Tibial nerve (tissue), 3 donors: ENCODE measurements at regions not wholly inside any gene's neighbourhood (a gene's known extent, or its start where the extent isn't known, plus 50 kb on each side); places are given as distances from the start of the nearest gene placed in this dataset.

ENCODE experiments used
- CTCF ChIP-seq, 5 experiments: fragments of 200-600 bp in 3 of 5; fragments of 450-650 bp in 2 of 5; sonication (generic) in 3 of 5; IDR thresholded peaks; one replicate each; pipeline ENCODE4 v1.5.1; 2016 to 2019; ENCODE audit warnings: antibody characterized with exemption in 5 of 5, mild to moderate bottlenecking in 3 of 5, moderate library complexity in 2 of 5
- POLR2A ChIP-seq, 2 donors: fragments of 450-650 bp; IDR thresholded peaks; one replicate each; pipeline ENCODE4 v1.6.1; 2017; ENCODE audit warnings: antibody characterized with exemption in 2 of 2, mild to moderate bottlenecking in 2 of 2, moderate library complexity in 2 of 2

DNA sequence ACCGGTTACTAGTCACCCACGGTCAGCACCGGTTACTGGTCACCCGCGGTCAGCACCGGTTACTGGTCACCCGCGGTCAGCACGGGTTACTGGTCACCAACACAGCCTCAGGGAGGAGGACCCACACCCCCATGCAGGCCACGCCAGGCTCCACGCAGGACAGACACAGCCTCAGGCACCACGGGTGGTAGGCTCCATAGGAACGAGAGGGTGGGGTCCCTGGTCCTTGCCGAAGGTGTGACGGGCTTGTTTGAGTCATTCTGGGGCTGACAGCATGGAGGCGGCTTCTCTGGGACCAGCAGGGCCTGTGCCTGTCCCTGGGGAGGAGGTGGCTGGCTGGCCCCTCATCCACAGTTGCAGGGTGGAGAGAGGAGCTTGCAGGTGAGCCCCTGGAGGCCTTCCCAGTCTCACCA lies 122.8 kb upstream of the SOX1 start:
- TF ChIP-seq CTCF (IDR thresholded peaks at IDR 0.05) = no peak
- TF ChIP-seq POLR2A (IDR thresholded peaks at IDR 0.05) = no peak
